DND-41 (cell line): ENCODE measurements at regions not wholly inside any gene's neighbourhood (a gene's known extent, or its start where the extent isn't known, plus 50 kb on each side); places are given as distances from the start of the nearest gene placed in this dataset.
A peak's percentile ranks its signal among the peaks of the same experiment; 100 is the strongest.

Experiments
- ATAC-seq: fragments of 200-7000 bp; cut with Tn5 transposase; 3 replicates; pipeline ENCODE4 v1.9.1; 2021; ENCODE audit warnings: low read depth; ENCODE audit not compliant: insufficient read depth
- DNase-seq: peaks from one replicate; pipeline ENCODE4 v3.0.0-alpha.2; 2020
- H2AFZ ChIP-seq: 2 replicates; pipeline ENCODE4 v1.6.0; 2012; ENCODE audit warnings: low read depth, low read length
- H3K27ac ChIP-seq: 2 replicates; pipeline ENCODE4 v1.5.1; 2012; ENCODE audit warnings: low read length, inconsistent platforms
- H3K27me3 ChIP-seq: fragments of 200-600 bp; sonication (generic); 2 replicates; pipeline ENCODE4 v1.6.0; 2012; ENCODE audit warnings: low read length, mild to moderate bottlenecking, inconsistent platforms; ENCODE audit not compliant: insufficient read depth, poor library complexity
- H3K36me3 ChIP-seq: 2 replicates; pipeline ENCODE4 v1.5.1; 2012; ENCODE audit warnings: low read length, inconsistent platforms; ENCODE audit not compliant: insufficient read depth
- H3K4me1 ChIP-seq: 2 replicates; pipeline ENCODE4 v1.5.1; 2012; ENCODE audit warnings: mild to moderate bottlenecking, low read length; ENCODE audit not compliant: insufficient read depth
- H3K4me2 ChIP-seq: 2 replicates; pipeline ENCODE4 v1.6.0; 2012; ENCODE audit warnings: mild to moderate bottlenecking, moderate library complexity, low read length, inconsistent platforms; ENCODE audit not compliant: insufficient read depth
- H3K4me3 ChIP-seq, 2 experiments: fragments of 200-600 bp in 1 of 2; shearing (Covaris generic) in 1 of 2; 2 replicates each; pipeline ENCODE4 v1.5.1; 2012 to 2016; ENCODE audit warnings: inconsistent platforms in 2 of 2, low read length in 2 of 2, mild to moderate bottlenecking in 2 of 2, low read depth in 1 of 2, moderate library complexity in 1 of 2
- H3K79me2 ChIP-seq: 2 replicates; pipeline ENCODE4 v1.6.0; 2012; ENCODE audit warnings: low read length, inconsistent platforms; ENCODE audit not compliant: insufficient read depth
- H3K9ac ChIP-seq: 2 replicates; pipeline ENCODE4 v1.6.0; 2012; ENCODE audit warnings: low read depth, mild to moderate bottlenecking, inconsistent platforms, low read length, moderate library complexity
- H3K9me3 ChIP-seq: 2 replicates; pipeline ENCODE4 v1.5.1; 2012; ENCODE audit warnings: low read length, moderate library complexity, mild to moderate bottlenecking, inconsistent platforms; ENCODE audit not compliant: insufficient read depth, severe bottlenecking
- H4K20me1 ChIP-seq: 2 replicates; pipeline ENCODE4 v1.6.0; 2012; ENCODE audit warnings: low read length; ENCODE audit not compliant: insufficient read depth
- EZH2 ChIP-seq: IDR thresholded peaks from 3 replicates; pipeline ENCODE4 v1.6.1; 2012; ENCODE audit warnings: borderline replicate concordance, low read depth, mild to moderate bottlenecking, moderate library complexity, low read length, inconsistent platforms; ENCODE audit not compliant: severe bottlenecking
- TF ChIP-seq, protein P1 (sequence below): IDR thresholded peaks from 2 replicates; pipeline ENCODE4 v1.5.1; 2012; ENCODE audit warnings: borderline replicate concordance, low read length, moderate library complexity, mild to moderate bottlenecking; ENCODE audit not compliant: poor library complexity, severe bottlenecking; ENCODE audit errors: extremely low read depth

GRCh38 chr2:8487461-8487932, 194.4 kb upstream of the ID2 start:
- Histone ChIP-seq H3K4me1 (peaks cover 32% of the 10 kb centered on the region), H3K79me2 (no peaks in the 10 kb centered on the region), H3K4me3 (no peak overlapping the region), H3K9ac (no peak overlapping the region), H4K20me1 (no peaks in the 10 kb centered on the region), H2AFZ (no peak overlapping the region), H3K9me3 (no peaks in the 10 kb centered on the region), H3K36me3 (no peaks in the 10 kb centered on the region), H3K27ac (no peak overlapping the region), H3K27me3 (no peaks in the 10 kb centered on the region), H3K4me2 (no peak overlapping the region)
- DNase-seq, result no peak
- no peak for ATAC-seq
- no peak for TF ChIP-seq EZH2
- TF ChIP-seq, protein P1, sequence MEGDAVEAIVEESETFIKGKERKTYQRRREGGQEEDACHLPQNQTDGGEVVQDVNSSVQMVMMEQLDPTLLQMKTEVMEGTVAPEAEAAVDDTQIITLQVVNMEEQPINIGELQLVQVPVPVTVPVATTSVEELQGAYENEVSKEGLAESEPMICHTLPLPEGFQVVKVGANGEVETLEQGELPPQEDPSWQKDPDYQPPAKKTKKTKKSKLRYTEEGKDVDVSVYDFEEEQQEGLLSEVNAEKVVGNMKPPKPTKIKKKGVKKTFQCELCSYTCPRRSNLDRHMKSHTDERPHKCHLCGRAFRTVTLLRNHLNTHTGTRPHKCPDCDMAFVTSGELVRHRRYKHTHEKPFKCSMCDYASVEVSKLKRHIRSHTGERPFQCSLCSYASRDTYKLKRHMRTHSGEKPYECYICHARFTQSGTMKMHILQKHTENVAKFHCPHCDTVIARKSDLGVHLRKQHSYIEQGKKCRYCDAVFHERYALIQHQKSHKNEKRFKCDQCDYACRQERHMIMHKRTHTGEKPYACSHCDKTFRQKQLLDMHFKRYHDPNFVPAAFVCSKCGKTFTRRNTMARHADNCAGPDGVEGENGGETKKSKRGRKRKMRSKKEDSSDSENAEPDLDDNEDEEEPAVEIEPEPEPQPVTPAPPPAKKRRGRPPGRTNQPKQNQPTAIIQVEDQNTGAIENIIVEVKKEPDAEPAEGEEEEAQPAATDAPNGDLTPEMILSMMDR, result no peak

DNA sequence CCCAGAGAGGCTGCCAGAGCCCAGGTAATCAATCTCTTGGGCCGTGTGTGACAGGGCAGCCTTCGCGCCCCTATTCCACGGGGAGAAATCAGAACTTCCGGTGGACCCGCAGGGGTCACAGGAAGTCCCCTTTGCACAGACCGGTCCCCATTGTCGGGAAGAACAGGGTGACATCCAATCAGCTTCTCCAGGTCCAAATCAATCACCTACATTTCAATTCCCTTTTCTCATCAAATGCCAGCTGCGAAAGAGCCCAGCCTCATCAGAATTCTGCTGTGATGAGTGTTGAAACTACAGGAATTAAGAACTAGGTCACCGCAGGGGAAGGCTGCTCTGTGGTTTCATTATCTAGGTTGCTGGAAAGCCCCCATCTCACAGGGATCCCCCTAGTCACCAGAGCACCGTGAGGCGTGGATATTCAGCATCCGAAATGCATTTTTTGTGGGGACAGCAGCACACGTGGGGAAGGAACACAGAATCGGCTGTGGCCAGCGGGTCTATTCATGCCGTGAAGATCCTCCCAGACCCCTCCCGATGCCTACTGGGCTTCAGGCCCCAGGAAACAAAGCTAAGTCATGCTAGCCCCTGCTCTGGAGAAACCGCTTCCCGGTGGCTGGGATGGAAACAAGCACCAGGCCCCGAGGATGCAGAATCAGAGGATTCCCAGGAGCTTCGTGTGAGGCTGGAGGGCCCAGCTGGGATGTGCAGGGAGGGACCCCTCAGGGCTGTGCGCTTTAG, 193.7 kb upstream of the ID2 start:
- Histone ChIP-seq H3K27me3 (no peaks in the 10 kb centered on the region), H3K79me2 (no peaks in the 10 kb centered on the region), H3K4me3 (no peak overlapping the region), H3K27ac (no peak overlapping the region), H2AFZ (no peak overlapping the region), H3K4me2 (no peak overlapping the region), H3K9ac (no peak overlapping the region), H3K36me3 (no peaks in the 10 kb centered on the region), H3K9me3 (no peaks in the 10 kb centered on the region), H3K4me1 (peaks cover 32% of the 10 kb centered on the region), H4K20me1 (no peaks in the 10 kb centered on the region)
- DNase-seq (peak; percentile 61), ATAC-seq (peak; percentile 93)
- TF ChIP-seq EZH2, result no peak
- TF ChIP-seq, protein P1, result no peak

DNA sequence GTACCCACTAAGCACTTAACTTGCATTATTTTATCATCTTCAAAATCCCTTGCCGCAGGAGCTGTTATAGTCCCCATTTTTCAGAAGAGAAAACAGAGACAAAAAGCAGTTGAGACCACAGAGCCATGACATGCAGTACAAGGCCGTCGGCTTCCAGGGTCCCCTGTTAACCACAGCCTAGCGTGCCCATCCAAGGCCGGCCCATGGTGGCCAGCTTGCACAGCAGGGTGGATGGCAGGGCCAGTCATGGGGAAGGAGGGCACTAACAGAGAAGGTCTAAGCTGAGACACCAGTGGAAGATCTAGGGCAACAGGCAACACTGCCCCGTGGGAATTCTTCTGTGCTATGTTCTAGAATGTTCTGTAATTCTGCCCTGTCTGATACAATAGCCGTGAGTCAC, 192.6 kb upstream of the ID2 start:
- Histone ChIP-seq H2AFZ (no peak overlapping the region), H3K79me2 (no peaks in the 10 kb centered on the region), H3K27ac (no peak overlapping the region), H3K27me3 (no peaks in the 10 kb centered on the region), H3K36me3 (no peaks in the 10 kb centered on the region), H3K9ac (no peak overlapping the region), H3K4me3 (no peak overlapping the region), H3K9me3 (no peaks in the 10 kb centered on the region), H4K20me1 (no peaks in the 10 kb centered on the region), H3K4me1 (peaks cover 32% of the 10 kb centered on the region), H3K4me2 (no peak overlapping the region)
- ATAC-seq (no peak), DNase-seq (no peak)
- TF ChIP-seq, protein P1, result no peak
- TF ChIP-seq EZH2, result no peak
